ENCODE measurements at regions not wholly inside any gene's neighbourhood (a gene's known extent, or its start where the extent isn't known, plus 50 kb on each side); places are given as distances from the start of the nearest gene placed in this dataset.

- TF ChIP-seq CTCF (IDR thresholded peaks at IDR 0.05; ENCODE audit: low read depth, low read length, poor library complexity, severe bottlenecking) (no peak), EZH2phosphoT487 (IDR thresholded peaks at IDR 0.05; ENCODE audit: borderline replicate concordance, low read length) (no peak)
Observed at GRCh38 chr4:81850701-81851100, 379.0 kb upstream of the RASGEF1B start.

All from DOHH2 (cell line).